ENCODE measurements at regions not wholly inside any gene's neighbourhood (a gene's known extent, or its start where the extent isn't known, plus 50 kb on each side); places are given as distances from the start of the nearest gene placed in this dataset.
"Not testable (repeated sequence)": the region's sequence is repeated elsewhere in the genome, so short reads cannot be mapped to it uniquely, and the experiment has no call there.

DNA sequence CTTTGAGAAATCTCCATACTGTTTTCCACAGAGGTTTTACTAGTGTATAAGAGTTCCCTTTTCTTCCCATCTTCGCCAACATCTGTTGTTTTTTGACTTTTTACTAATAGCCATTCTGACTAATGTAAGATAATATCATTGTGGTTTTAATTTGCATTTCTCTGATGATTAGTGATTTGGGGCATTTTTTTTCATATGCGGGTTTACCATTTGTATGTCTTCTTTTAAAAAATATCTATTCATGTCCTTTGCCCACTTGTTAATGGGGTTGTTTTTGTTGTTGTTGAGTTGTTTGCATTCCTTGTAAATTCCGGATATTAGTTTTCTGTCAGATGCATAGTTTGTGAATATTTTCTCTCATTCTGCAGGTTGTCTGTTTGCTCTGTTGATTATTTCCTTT lies 167.1 kb downstream of the PRL start:
- no peak for DNase-seq

DNA sequence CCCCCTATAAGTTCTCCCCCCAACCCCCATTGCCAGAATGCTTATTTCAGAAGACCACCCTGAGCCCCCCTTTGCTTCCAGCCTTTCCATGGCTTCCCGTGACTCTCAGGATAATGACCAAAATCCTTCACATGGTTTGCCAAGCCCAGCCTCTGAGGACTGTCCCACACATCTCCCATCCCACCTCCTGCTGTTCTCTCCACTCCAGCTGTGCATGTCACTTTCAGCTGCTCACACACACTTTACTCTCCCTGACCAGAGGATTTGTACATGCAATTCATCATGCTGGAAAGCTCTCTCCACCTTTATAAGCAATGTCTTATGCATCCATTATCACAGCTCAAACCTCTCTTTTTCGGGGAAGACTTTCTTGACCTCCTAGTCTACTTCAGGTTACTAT lies 164.2 kb downstream of the PRL start:
- DNase-seq = no peak

DNA sequence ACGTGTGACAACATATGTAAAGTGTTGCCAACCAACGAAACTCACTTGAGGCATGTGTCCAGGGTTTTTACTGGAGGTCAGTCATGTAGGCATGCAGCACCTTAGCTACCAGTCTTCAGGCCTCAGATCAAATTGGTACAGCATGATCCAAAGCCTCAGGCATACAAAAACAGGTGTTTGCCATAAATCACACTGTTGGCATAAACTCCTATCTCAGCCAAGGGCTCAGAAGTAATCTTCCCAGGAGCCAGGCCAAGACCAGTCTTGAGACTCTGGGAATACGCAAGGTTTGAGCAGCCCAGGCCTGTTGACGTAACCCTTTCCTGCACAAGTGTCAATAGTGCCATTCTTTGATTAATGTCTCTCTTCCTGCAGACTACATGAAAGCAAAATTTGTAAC lies 163.5 kb downstream of the PRL start:
- no peak for DNase-seq

DNA sequence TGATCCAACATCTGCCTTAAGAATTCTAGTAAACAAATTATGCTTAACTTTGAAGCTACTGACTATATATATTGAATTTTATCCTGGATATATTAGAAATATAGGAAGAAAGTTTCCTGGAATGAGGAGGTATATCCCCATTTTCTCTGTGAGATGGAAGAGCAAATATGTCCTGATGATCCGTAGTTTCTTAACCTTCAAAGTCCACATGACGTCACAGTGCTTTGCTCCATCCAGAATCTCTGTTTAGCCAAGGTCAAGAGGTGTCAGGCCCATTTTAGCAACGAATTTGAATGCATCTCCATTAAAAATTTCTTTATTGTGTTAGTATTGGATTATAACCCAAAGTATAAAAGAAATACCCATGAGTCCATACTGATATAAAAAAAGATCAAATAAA lies 162.5 kb downstream of the PRL start:
- no peak for DNase-seq

DNA sequence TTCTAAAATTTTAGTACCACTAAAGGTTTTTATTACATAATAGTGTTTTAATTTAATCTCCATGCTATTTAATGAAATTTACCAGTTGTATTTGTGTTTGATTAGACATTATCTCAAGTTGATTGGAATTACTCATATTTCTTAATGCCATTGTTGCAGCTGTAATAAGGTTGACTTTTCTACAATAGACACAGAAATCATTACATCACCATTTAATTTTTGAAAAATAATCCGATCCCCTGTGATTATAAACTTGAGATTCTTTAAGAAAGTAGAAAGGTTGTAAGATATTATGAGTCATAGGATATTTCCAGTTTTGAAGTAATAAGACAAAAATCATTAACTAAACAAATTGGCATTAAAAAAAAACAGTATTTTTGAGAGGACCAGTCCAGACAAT lies 161.4 kb downstream of the PRL start:
- no peak for DNase-seq

DNA sequence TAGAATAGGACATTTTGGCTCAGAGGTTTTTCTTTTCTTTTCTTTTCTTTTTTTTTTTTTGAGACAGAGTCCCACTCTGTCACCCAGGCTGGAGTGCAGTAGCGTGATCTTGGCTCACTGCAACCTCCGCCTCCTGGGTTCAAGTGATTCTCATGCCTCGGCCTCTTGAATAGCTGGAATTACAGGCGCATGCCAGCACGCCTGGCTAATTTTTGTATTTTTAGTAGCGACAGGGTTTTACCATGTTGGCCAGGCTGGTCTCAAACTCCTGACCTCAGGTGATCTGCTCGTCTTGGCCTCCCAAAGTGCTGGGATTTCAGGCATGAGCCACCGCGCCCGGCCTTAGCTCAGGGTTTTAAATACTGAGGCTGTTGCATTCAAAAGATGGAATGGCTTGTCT lies 156.1 kb downstream of the PRL start:
- DNase-seq = not testable (repeated sequence)

DNA sequence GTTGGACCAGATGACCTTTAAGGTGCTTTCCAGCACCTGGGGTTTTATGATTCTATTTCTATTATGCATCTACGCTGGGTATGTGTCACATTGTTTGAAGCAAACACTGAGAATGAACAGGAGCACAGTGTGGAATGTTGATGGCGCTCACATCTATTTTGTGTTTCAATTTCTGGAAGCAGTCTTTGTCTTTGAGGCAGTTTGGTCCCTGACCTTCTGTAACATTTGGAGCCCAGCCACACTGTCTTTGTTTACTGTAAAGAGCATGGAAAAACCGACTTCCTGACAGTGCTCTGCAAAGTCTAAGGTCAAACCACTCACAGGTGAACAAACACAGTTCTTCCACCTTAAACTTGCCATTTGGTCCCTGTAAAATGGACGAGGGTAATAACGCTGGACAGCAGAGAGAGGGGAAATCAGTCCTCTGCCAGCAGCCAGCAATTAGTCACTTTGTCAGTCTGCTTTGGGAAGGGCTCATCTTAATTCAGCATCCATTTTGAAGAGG lies 155.5 kb downstream of the PRL start:
- no peak for DNase-seq

DNA sequence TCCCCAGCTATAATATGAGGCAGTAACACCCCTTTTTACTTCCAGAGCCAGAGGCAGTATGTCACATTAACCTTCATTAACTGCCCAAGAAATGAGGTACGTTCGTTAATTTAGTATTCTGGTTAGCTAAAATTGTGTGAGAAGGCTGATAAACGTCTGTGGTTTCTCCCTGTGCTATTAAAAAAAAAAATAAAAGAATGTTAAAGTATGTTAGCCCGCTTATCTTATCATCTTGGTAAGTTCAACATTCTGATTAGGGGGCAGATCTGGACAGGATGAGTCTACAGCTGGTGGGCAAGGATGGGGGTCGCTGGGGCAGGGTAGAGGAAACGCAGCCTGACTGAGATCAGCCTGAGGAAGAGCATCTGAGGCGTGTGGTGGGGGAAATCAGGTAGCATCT lies 154.0 kb downstream of the PRL start:
- no peak for DNase-seq

DNA sequence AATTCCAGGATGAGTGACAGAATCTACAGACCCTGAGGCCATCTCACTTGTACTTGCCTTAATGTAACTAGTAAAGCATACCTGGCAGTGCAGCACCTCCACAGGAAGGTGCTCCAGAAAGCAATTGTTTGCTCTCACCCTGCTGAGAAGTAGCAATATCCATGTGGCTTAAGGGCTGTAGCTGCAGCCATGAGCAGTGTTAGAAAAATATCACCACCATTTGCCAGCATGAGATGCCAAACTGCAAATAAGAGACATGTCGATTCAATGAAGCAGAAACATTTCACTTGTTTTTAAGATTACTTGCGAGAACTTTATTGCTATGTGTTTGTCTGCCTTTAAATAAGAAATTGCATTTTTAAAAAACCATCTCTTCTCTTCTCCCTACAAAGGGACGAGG lies 151.5 kb downstream of the PRL start:
- no peak for DNase-seq

DNA sequence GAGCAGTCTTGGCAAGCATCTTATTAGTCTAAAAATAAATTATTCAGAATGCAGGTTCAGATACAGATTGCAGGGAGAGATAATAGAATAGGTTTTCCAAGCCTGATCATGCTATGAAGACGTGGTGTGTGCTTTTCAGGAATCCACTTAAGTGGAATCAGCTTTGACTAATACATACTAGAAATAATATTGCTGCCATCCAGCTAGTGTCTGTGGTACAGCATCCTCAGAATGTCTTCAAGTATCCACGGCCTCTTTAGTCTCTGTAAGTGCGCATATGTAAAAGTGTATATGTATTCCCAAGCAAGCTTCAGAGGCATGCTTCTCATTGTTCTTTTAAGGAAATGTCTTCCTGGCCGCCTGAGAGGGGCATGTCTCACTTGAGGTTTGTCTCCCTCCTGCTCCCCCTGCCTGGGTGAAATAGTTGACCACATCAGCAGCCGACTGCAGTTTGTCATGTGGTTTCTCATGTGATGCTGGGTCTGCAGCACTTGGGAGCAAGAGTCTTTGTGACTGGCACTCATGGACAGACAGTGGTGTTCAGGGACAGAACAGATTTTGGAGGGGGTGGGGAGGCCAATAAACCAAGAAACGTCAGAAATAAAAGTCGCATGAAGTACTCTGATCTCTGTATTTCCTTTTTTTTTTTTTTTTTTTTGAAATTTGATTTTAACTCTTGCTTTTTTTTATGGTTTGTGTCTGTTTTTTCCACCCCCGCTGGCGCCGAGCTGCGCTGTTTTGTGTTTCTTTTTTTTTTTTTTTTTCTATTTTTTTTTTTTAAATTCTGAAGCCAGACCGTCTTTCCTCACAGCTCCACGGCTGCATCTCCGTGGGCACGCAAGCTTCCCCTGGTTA lies 150.8 kb downstream of the PRL start:
- DNase-seq = peak in 1 of 2 donors; percentile 13

DNA sequence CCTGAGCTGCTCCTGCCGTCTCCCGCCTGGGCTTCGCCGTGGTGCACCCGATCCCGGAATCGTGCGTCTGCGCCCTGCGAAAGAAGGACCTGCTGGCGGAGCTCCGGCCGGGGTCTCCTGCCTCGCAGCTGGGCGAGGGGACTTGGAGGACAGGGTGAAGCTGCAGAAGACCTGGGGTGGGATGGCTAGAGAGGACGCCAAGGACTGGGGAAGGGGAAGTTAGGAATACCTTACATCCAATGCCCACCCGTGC lies 150.2 kb downstream of the PRL start:
- no peak for DNase-seq

DNA sequence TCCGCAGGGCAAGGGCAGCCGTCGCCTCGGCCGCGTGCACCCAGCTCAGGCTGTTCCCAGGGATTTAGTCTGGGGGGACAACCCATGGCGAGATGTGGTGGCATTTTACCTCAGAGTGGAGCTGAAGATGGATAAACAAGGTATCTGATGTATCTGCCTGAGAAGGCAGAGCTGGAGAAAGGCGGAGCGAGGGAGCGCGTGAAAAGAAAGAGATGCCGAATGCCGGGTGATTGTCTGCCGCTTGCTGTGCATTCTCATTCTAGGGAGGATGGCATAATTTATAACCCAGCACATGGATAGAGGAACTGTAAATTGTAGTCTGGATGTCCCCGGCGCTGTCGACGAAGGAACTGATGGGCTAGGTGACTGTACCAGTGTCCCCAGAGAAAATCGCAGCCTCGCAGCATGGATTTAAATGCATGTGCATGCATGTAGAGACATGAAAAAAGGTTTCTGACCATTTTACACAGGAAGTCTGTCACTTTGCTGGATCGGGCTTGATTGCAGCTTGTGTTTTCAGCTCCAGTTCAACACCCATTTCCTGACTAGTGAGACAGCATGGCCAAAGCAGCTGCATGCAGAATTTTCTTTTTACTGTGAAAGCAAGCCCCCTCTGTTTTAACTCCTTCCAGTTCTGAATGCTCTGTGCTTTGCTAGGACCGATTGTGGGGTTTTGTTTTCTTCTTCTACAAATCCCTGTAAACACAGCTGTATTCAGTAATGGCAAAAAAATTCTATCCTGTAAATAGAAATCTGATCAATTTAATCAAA lies 149.7 kb downstream of the PRL start:
- DNase-seq = peak in 1 of 2 donors; percentile 1

DNA sequence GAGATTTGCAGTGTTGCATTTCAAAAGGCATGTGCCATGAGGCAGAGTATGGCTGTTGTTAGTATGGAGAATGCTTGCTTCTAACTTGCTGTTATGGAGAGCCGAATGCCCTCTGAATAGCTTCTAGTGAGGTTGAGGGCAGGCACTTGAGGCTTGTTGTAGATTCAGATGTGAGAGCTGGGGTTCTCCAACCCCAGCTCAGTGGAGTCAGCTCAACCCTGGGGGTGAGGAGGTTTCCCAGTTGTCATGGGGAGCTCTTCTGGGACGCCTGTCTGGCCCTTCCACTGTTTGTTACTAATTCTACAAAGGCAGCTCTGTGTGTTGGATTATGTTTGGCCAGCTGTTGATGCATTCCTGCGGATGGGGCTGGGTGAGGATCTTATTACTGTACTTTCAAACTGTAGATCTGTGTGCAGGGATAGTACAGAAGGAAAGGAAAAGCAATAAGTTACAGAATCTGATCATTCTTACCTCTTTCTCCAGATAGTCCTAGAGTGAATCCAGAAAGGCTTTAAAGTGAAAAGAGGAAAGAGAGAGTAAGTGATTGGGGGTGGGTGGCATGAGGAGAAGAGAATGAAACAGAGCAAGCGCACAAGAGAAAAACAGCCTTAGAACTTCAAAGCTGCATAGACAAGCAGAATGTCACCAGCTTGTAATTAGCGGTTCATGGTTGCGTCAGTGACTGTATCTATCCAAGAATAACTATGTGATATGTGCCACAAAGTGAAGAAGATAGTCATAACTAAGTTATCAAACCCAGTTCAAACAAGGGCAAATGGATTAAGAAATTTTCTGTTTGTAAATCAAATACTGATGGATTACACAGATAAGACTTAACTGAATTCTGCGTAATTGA lies 148.7 kb downstream of the PRL start:
- DNase-seq = no peak

DNA sequence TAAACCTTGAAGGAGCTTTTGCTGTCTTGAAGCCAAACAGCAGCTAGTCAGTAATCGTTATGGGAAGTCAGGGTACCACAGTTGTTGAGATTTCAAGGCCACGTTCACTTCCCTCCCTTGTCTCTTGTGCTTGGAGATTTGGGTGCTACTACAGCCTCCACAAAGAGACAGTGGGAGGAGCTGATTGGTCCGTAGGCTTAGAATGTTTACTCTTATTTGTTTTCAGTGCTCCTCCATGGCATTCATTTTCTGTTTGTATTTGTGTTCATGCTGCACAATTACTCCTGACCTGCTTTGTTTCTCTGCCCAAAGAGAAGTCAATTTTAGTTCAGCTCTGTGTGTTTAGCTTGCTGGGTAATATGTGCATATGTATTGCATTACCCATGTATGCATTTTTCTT lies 147.7 kb downstream of the PRL start:
- DNase-seq = no peak

DNA sequence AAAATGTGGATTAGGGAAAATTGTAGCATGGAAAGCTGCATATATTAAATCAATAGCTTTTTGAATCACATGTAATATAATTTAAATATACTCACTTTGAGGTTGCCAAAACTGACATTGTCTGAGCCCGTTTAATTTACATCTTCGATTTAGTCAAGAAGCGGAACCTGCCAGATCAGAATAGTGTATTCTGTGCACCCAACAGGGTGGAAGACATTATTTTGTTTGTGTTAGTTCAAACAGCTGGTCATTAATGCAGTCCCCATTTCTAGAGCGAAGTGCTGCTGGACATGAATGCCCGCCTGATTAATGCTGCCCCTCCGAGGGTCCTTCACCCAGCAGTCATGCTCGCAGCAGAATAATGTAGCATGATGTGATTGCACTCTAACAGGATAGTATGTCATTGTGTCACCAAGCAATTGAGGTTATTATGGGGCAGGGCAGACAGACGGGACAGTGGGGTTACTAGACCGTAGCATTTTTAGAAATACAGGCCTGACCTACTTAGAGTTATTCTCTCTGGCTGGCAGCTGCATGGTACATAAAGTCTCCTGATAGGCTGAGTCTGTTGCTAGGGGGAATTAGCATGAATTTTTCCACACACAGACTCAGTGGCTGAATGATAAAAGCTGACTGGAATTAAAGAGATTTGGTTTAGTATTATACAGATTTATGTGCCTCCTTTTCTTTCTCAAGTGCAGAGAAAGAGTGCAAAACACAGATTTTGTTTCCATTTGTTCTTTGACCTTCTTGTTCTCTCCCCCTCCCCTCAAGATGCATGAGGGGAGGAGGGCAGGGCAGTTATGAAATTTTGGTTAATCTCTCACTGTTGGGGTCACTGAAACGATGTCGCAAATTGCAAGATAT lies 147.1 kb downstream of the PRL start:
- no peak for DNase-seq

DNA sequence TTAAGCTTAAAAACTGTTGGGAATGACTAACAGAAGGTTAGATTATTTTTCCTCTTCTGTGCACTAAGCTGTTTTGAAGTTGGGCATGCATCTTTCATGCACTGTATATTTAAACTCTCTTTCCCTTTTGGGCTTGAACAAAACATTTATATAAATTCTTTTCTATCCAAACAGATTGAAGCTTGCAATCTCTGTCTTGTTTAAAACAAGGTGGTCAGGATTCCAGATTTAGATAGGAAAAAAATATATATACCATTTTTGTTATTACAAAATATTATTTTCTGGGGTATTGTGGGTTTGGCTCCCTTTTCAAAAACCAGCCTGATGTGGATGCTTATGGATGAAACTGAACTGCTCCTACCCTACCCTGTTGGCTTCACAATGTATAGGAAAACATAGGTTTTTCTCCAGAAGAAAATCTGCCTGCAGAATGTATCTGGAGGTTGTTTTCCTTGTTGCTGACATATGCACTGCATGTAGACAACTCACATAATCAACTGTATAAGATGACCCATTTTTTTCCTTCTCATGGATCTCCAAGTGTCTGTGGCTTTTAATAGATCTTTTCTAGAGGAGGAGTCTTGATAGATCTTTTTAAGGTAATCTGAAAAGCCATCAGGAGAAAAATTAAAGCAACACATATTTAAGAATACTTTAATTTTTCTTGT lies 146.3 kb downstream of the PRL start:
- DNase-seq = no peak

DNA sequence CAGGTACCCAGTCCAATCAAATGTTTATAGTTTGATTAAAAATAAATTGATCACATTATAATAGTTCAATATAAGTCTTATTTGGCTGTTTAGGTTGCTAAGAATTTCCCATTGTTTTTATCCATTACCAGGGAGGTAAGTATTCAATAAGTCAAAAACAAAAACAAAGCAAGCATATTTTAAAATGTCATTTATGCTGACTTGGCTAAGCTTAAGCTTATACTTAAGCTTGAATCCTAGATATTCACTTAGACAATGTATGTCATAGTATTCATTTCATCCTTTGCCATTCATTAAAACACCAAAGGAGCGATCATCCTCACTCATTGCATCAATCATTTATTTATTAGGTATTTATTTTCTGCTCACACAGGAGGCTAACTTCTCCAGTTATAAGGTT lies 144.9 kb downstream of the PRL start:
- no peak for DNase-seq

DNA sequence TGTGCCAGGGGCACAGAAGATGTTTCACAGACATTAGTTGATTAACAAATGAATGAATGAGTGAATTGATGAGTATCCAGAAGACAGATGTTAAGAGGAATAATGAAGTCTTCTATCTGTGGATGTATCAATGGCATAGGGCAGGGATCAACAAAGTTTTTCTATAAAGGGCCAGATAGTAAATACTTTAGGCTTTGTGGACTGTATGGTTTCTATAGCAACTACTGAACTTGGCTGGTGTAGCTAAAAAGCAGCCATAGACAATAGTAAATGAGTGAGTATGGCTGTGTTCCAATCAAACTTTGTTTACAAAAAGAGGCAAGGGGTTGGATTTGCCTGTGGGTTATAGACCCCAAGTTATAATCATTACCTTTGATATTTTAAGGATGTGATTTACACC lies 144.0 kb downstream of the PRL start:
- DNase-seq = no peak

DNA sequence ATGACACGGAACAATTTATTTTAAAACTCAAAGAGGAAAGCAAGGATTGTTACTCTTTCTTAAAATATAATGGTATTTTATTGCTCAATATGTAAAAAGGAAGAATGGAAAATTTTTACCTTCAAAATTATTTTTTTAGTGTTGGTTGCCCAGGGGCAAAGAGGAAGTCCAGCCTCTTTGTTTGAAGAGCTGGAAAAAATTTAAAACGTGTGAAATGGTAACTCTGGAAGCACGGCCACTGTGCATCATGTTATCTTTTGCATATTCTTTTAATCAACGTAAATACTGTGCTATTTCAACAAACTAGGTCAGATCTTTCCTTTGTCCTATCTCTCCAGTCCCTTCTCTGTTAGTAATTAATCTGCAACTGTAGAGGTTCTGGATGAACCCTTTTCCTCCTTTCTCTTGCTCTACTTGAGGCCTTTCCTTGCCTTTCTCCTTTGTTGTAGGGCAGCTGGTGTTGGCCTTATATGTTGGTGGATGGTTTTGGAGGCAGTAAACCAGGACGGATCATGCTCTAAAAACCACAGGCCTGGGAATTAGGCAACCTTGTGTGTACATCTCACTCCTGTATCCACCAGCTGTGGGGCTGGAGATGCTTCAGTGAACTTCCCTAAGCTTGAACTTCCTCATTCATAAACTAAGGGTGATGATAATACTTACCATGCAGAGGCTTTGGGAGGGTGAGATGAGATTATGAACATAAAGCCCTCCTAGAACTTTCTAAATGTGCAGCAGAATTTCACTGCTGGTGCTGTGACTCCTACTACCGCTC lies 143.3 kb downstream of the PRL start:
- peak in 1 of 2 donors; percentile 29 for DNase-seq

DNA sequence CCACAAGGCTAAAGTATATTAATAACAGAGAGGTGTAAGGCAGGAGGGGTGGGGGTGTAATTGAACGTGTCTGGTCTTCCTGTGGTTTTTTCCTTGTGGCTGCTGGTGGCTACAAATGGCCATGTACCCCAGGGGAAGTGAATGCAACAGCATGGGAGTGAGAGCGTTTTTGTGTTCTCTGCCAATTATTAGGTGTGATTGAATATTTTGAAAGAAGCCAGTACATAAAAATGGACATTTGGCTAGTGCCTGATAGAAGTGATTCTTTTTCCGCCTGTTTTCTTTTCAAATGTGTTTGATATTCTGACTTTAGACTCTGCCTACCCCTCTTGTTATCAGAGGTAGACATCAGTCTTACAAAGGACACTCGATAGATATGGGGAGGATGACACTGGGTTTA lies 141.3 kb downstream of the PRL start:
- DNase-seq = no peak

DNA sequence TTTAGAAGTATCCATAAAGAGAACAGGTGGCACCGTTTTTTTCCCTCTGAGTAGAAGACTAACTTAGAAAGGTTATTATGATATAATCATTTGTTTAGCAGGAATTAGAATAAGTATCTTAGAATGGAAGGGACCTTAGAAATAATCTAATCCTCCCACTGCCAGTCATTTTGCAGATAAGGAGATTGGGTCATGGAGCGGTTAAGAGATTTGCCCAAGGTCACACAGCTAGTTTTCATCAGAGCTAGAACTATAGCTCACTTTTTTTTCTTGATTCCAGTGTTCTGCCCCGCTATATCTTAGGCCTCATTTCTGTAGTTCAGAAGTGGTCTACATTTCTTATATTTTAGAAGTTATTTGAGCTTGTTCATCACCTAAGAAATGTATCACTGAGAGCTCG lies 139.6 kb downstream of the PRL start:
- DNase-seq = no peak
